B cell (primary cell): ENCODE measurements at regions not wholly inside any gene's neighbourhood (a gene's known extent, or its start where the extent isn't known, plus 50 kb on each side); places are given as distances from the start of the nearest gene placed in this dataset.
"Not testable (repeated sequence)": the region's sequence is repeated elsewhere in the genome, so short reads cannot be mapped to it uniquely, and the experiment has no call there.

Experiments
- ATAC-seq: fragments of 200-7000 bp; cut with Tn5 transposase; one replicate; pipeline ENCODE4 v1.10.0; 2021; ENCODE audit warnings: low read depth, mild to moderate bottlenecking, moderate number of reproducible peaks, moderate library complexity
- CTCF ChIA-PET: fragments of 350-600 bp; sonication (Branson Sonifier 250); formaldehyde crosslinking; loops from one replicate; lab custom pipeline; 2021; ENCODE audit warnings: antibody characterized with exemption, inconsistent platforms; lab: Charles Lee
- POLR2A ChIA-PET: fragments of 350-600 bp; sonication (Branson Sonifier 250); formaldehyde crosslinking; loops from one replicate; lab custom pipeline; 2021; ENCODE audit warnings: antibody characterized with exemption; lab: Charles Lee
- DNase-seq: peaks from one replicate; pipeline ENCODE4 v3.0.0; 2013
- H2AFZ ChIP-seq: 2 replicates; pipeline ENCODE4 v1.6.1; 2012; ENCODE audit warnings: mild to moderate bottlenecking, low read depth, low read length; ENCODE audit not compliant: insufficient read depth, poor library complexity, severe bottlenecking
- H3K27ac ChIP-seq, 2 donors: 1 replicate in 1 of 2; 2 replicates in 1 of 2; pipeline ENCODE4 v1.5.1; 2012 to 2013; ENCODE audit warnings: low read length in 2 of 2, mild to moderate bottlenecking in 2 of 2, moderate library complexity in 1 of 2
- H3K27me3 ChIP-seq, 4 experiments: fragments of 200-600 bp in 1 of 4; sonication (generic) in 1 of 4; replicated peaks in 1 of 4; 1 replicate in 2 of 4; 2 replicates in 2 of 4; pipeline versions ENCODE4 v1.6.1 to v1.7.0; 2013 to 2016; ENCODE audit warnings: low read length in 3 of 4, mild to moderate bottlenecking in 2 of 4, mixed read lengths in 1 of 4, moderate library complexity in 1 of 4; ENCODE audit not compliant: insufficient read depth in 4 of 4, control insufficient read depth in 3 of 4; ENCODE audit errors: control extremely low read depth in 1 of 4
- H3K36me3 ChIP-seq, 2 experiments: replicated peaks in 1 of 2; 1 replicate in 1 of 2; 2 replicates in 1 of 2; pipeline versions ENCODE4 v1.6.1 to v1.7.1; 2013; ENCODE audit warnings: low read length in 1 of 2; ENCODE audit not compliant: insufficient read depth in 2 of 2, control insufficient read depth in 1 of 2; ENCODE audit errors: control extremely low read depth in 1 of 2, extremely low read depth in 1 of 2
- H3K4me1 ChIP-seq, 2 donors: fragments of 200-600 bp in 1 of 2; sonication (generic) in 1 of 2; 1 replicate in 1 of 2; 2 replicates in 1 of 2; pipeline versions ENCODE4 v1.5.1 to v1.6.1; 2013 to 2017; ENCODE audit warnings: low read length in 2 of 2; ENCODE audit not compliant: control insufficient read depth in 2 of 2, insufficient read depth in 2 of 2
- H3K4me2 ChIP-seq: replicated peaks from 2 replicates; pipeline ENCODE3; 2012; ENCODE audit warnings: mild to moderate bottlenecking, low read depth, low read length; ENCODE audit not compliant: poor library complexity, severe bottlenecking
- H3K4me3 ChIP-seq, 5 experiments: fragments of 200-600 bp in 1 of 5; sonication (generic) in 1 of 5; 1 replicate in 3 of 5; 2 replicates in 2 of 5; pipeline versions ENCODE4 v1.5.1 to v1.7.0; 2011 to 2016; ENCODE audit warnings: low read length in 4 of 5, mild to moderate bottlenecking in 4 of 5, low read depth in 2 of 5, control low read depth in 1 of 5, moderate library complexity in 1 of 5; ENCODE audit not compliant: insufficient read depth in 1 of 5; ENCODE audit errors: control extremely low read depth in 1 of 5, extremely low read depth in 1 of 5
- H3K79me2 ChIP-seq: fragments of 200-600 bp; sonication (generic); one replicate; pipeline ENCODE4 v1.6.0; 2016; ENCODE audit warnings: low read length; ENCODE audit not compliant: control insufficient read depth, insufficient read depth
- H3K9ac ChIP-seq: fragments of 200-600 bp; sonication (generic); 2 replicates; pipeline ENCODE4 v1.6.1; 2017; ENCODE audit warnings: mild to moderate bottlenecking, low read length, moderate library complexity
- H3K9me3 ChIP-seq, 3 donors: one replicate each; pipeline versions ENCODE4 v1.6.1 to v1.7.1; 2013; ENCODE audit warnings: low read length in 2 of 3; ENCODE audit not compliant: control insufficient read depth in 2 of 3, insufficient read depth in 1 of 3; ENCODE audit errors: control extremely low read depth in 1 of 3
- H4K20me1 ChIP-seq: 2 replicates; pipeline ENCODE4 v1.6.0; 2012; ENCODE audit warnings: mild to moderate bottlenecking, low read length; ENCODE audit not compliant: insufficient read depth, control insufficient read depth, poor library complexity, severe bottlenecking
- H3K27ac Mint-ChIP-seq: one replicate; pipeline ENCODE4 v1.8.0; 2021; ENCODE audit warnings: mixed read lengths
- H3K27me3 Mint-ChIP-seq: one replicate; pipeline ENCODE4 v1.8.0; 2021; ENCODE audit warnings: mixed read lengths
- H3K4me1 Mint-ChIP-seq: one replicate; pipeline ENCODE4 v1.8.0; 2021; ENCODE audit warnings: mixed read lengths
- H3K4me3 Mint-ChIP-seq: one replicate; pipeline ENCODE4 v1.8.0; 2021; ENCODE audit warnings: mixed read lengths
- H3K9me3 Mint-ChIP-seq: one replicate; pipeline ENCODE4 v1.8.0; 2022; ENCODE audit warnings: mixed read lengths; ENCODE audit not compliant: insufficient read depth
- CTCF ChIP-seq: fragments of 200-600 bp; IDR thresholded peaks from one replicate; pipeline ENCODE4 v1.8.0; 2022; ENCODE audit warnings: antibody characterized with exemption, mild to moderate bottlenecking
- EZH2 ChIP-seq: IDR thresholded peaks from 2 replicates; pipeline ENCODE4 v1.6.1; 2012; ENCODE audit warnings: borderline replicate concordance, low read depth, mild to moderate bottlenecking, moderate library complexity, low read length; ENCODE audit not compliant: insufficient read depth, poor library complexity, severe bottlenecking
- WGBS: methylation state at CpG from one replicate; pipeline ENCODE4 v1.1.5; 2013; ENCODE audit warnings: missing lambda C conversion rate; ENCODE audit not compliant: insufficient coverage; 5-methylcytosine and 5-hydroxymethylcytosine counted together
- intact Hi-C: fragments of 100-400 bp; cut with micrococcal nuclease; formaldehyde crosslinking; loops from one replicate; pipeline ENCODE4 v1.10.0; 2022

GRCh38 chr1:157249326-157249725, 111.1 kb upstream of the ETV3 start:
- Histone ChIP-seq H2AFZ (no peak overlapping the region), H4K20me1 (no peaks in the 10 kb centered on the region), H3K27ac (no peak overlapping the region), H3K9me3 (peaks cover 0 to 8% (median 4%) of the 10 kb centered on the region in 3 donors), H3K36me3 (no peaks in the 10 kb centered on the region), H3K4me3 (no peak overlapping the region), H3K9ac (no peak overlapping the region), H3K4me1 (peaks cover 7 to 12% of the 10 kb centered on the region in 2 donors), H3K4me2 (no peak overlapping the region), H3K79me2 (no peaks in the 10 kb centered on the region), H3K27me3 (peaks cover 0 to 24% (median 5%) of the 10 kb centered on the region in 4 experiments)
- intact Hi-C loops = no loop called here
- DNase-seq (peak; percentile 23), ATAC-seq (peak; percentile 53)
- no peak for TF ChIP-seq EZH2
- no peak for TF ChIP-seq CTCF
- Mint-ChIP-seq H3K4me1 (peaks cover 11% of the 10 kb centered on the region), H3K9me3 (peaks cover 3% of the 10 kb centered on the region), H3K27ac (no peak overlapping the region), H3K4me3 (peak overlapping the region; percentile 7), H3K27me3 (peaks cover 38% of the 10 kb centered on the region)
- CTCF ChIA-PET = no interaction called here
- POLR2A ChIA-PET = no interaction called here
- no CpG with 5 or more reads among the region's 2 CpGs for WGBS

- H3K27ac Mint-ChIP-seq, DNase-seq, H3K9me3 ChIP-seq, H3K27ac ChIP-seq, H3K9me3 Mint-ChIP-seq, H3K36me3 ChIP-seq, ATAC-seq, H3K4me3 ChIP-seq, H4K20me1 ChIP-seq, H3K4me2 ChIP-seq, POLR2A ChIA-PET, H2AFZ ChIP-seq, CTCF ChIA-PET, H3K4me3 Mint-ChIP-seq, H3K9ac ChIP-seq, intact Hi-C loops, H3K79me2 ChIP-seq: not testable (repeated sequence)
- H3K27me3 Mint-ChIP-seq = peaks cover 32% of the 10 kb centered on the region
- H3K27me3 ChIP-seq = peaks cover 0 to 12% (median 0%) of the 10 kb centered on the region in 4 experiments
- peaks cover 7 to 12% of the 10 kb centered on the region in 2 donors for H3K4me1 ChIP-seq
- WGBS = no CpG with 5 or more reads among the region's 2 CpGs
- peaks cover 11% of the 10 kb centered on the region for H3K4me1 Mint-ChIP-seq
Measured at GRCh38 chr1:157247764-157248049, 109.5 kb upstream of the ETV3 start.
